Tibial artery (tissue), 4 donors: ENCODE measurements at regions not wholly inside any gene's neighbourhood (a gene's known extent, or its start where the extent isn't known, plus 50 kb on each side); places are given as distances from the start of the nearest gene placed in this dataset.

ENCODE experiments used
- DNase-seq, 2 donors: peaks; one replicate each; pipeline ENCODE4 v3.0.0-alpha.2; 2019
- H3K27ac ChIP-seq, 2 donors: fragments of 200-600 bp; sonication (generic) in 1 of 2; 1 replicate in 1 of 2; 2 replicates in 1 of 2; pipeline ENCODE4 v1.5.1; 2018 to 2019; ENCODE audit warnings: mild to moderate bottlenecking in 1 of 2
- H3K27me3 ChIP-seq, 2 donors: fragments of 200-600 bp; sonication (generic) in 1 of 2; one replicate each; pipeline versions ENCODE4 v1.5.1 to v1.6.0; 2016 to 2019
- H3K36me3 ChIP-seq, 3 donors: fragments of 200-600 bp; sonication (generic) in 2 of 3; one replicate each; pipeline ENCODE4 v1.5.1; 2016 to 2019; ENCODE audit warnings: mild to moderate bottlenecking in 2 of 3
- H3K4me1 ChIP-seq, 4 donors: fragments of 200-600 bp; sonication (generic) in 2 of 4; 1 replicate in 3 of 4; 2 replicates in 1 of 4; pipeline ENCODE4 v1.5.1; 2016 to 2019
- H3K4me3 ChIP-seq, 2 donors: fragments of 200-600 bp; sonication (generic) in 1 of 2; 1 replicate in 1 of 2; 2 replicates in 1 of 2; pipeline ENCODE4 v1.5.1; 2018 to 2019; ENCODE audit warnings: mild to moderate bottlenecking in 2 of 2
- H3K9me3 ChIP-seq, 3 donors: fragments of 200-600 bp; sonication (generic) in 1 of 3; one replicate each; pipeline ENCODE4 v1.5.1; 2016 to 2019
- CTCF ChIP-seq, 2 experiments: fragments of 200-600 bp in 1 of 2; fragments of 450-650 bp in 1 of 2; IDR thresholded peaks; one replicate each; pipeline ENCODE4 v1.5.1; 2017 to 2019; ENCODE audit warnings: antibody characterized with exemption in 2 of 2, mild to moderate bottlenecking in 1 of 2, moderate library complexity in 1 of 2
- intact Hi-C: fragments of 100-400 bp; cut with DNase I; formaldehyde crosslinking; loops from one replicate; pipeline ENCODE4 v1.15.0; 2023; ENCODE audit warnings: low total_unique reads

DNA sequence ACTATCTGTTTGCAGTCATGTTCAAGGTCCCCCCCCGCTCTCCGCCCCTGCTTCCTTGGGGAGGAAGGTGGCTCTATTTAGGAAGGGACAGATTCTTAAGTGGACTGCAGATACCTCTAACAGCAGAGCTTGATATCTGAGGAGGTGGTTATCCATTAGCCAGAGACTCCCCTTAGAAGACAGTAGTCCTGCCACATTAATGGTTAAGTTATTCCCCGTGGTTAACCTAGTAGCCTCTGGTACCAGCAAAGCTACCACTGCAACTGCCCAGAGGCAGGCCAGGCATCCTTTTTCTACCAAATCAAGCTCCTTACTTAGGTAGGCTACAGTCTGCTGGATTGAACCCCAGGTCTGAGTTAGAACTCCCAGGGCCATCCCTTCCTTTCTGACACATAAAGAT lies 162.1 kb upstream of the AVPR1A start:
- Histone ChIP-seq H3K9me3 (peaks cover 0 to 8% (median 7%) of the 10 kb centered on the region in 3 donors), H3K27me3 (no peaks in the 10 kb centered on the region), H3K27ac (no peak overlapping the region), H3K4me1 (peaks cover 0 to 34% (median under 1%) of the 10 kb centered on the region in 4 donors), H3K36me3 (no peaks in the 10 kb centered on the region), H3K4me3 (no peak overlapping the region)
- no peak for TF ChIP-seq CTCF (IDR thresholded peaks at IDR 0.05)
- intact Hi-C loops: no loop called here
- no peak for DNase-seq

DNA sequence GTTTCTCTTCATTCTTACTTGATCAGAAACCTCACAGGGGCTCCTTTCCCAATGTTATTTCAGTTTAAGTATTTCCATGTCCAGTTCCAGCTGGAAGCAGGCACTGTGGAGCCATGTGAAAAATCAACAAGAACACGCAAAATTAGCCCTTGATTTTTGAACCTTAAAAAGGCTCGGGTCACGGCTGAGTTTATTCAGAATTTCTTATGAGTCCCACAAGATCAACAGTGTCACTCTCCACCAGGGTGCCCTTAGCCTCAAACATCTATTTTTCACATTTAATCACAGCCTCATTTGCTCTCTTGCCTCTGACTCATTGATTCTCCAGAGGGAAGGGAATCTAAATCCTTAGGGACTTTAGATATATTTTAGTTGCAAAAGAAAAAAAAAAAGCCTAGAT lies 157.7 kb upstream of the AVPR1A start:
- intact Hi-C loops: no loop called here
- Histone ChIP-seq H3K4me1 (peaks cover 0 to 48% (median 0%) of the 10 kb centered on the region in 4 donors), H3K27me3 (no peaks in the 10 kb centered on the region), H3K4me3 (peak overlapping the region in 1 of 2 donors; percentile 17), H3K36me3 (no peaks in the 10 kb centered on the region), H3K9me3 (peaks cover 0 to 8% (median 7%) of the 10 kb centered on the region in 3 donors), H3K27ac (peak overlapping the region; percentile 51 to 67)
- DNase-seq: no peak
- TF ChIP-seq CTCF (IDR thresholded peaks at IDR 0.05): no peak

DNA sequence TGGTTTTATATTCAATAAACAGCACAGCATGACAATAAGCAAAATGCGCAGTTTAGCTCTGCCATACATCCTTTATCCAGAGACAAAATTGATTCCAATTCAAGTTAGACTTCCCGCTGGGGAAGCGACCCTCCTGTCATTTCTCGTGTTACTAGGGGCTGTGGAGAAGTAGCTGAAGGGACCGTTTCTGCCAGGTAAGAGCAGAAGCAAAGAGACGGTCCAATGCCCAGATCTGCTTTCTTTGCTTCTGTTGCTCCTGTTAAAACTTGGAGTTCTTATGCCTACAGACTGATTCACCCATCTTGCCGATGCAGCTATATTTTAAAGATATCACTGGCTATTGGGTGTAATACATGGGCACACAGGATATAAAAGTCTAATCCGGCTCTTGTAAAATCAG lies 156.8 kb upstream of the AVPR1A start:
- TF ChIP-seq CTCF (IDR thresholded peaks at IDR 0.05): no peak
- H3K36me3 ChIP-seq: no peaks in the 10 kb centered on the region
- intact Hi-C loops: no loop called here
- no peaks in the 10 kb centered on the region for H3K27me3 ChIP-seq
- peak overlapping the region; percentile 51 to 67 for H3K27ac ChIP-seq
- peaks cover 0 to 57% (median 7%) of the 10 kb centered on the region in 4 donors for H3K4me1 ChIP-seq
- peaks cover 0 to 8% (median 7%) of the 10 kb centered on the region in 3 donors for H3K9me3 ChIP-seq
- no peak for DNase-seq
- no peak overlapping the region for H3K4me3 ChIP-seq

GRCh38 chr12:63305901-63306875 lies 155.2 kb upstream of the AVPR1A start:
- peak; percentile 13 to 19 for TF ChIP-seq CTCF (IDR thresholded peaks at IDR 0.05)

GRCh38 chr12:63304887-63305316 lies 153.9 kb upstream of the AVPR1A start:
- no peak overlapping the region for H3K27ac ChIP-seq
- no peak overlapping the region for H3K4me3 ChIP-seq
- intact Hi-C loops: no loop called here
- DNase-seq: no peak
- peaks cover 0 to 80% (median 17%) of the 10 kb centered on the region in 4 donors for H3K4me1 ChIP-seq
- H3K9me3 ChIP-seq: no peaks in the 10 kb centered on the region
- no peaks in the 10 kb centered on the region for H3K36me3 ChIP-seq
- H3K27me3 ChIP-seq: no peaks in the 10 kb centered on the region
- TF ChIP-seq CTCF (IDR thresholded peaks at IDR 0.05): no peak

More at GRCh38 chr12:63305901-63306875, 155.2 kb upstream of the AVPR1A start:
- H3K4me1 ChIP-seq: peaks cover 0 to 73% (median 17%) of the 10 kb centered on the region in 4 donors
- intact Hi-C loops: no loop called here
- H3K9me3 ChIP-seq: peaks cover 0 to 8% (median 7%) of the 10 kb centered on the region in 3 donors
- H3K36me3 ChIP-seq: no peaks in the 10 kb centered on the region
- H3K4me3 ChIP-seq: no peak overlapping the region
- no peak for DNase-seq
- H3K27ac ChIP-seq: peak overlapping the region; percentile 23 to 32
- H3K27me3 ChIP-seq: no peaks in the 10 kb centered on the region
